K562 (cell line): ENCODE measurements at regions not wholly inside any gene's neighbourhood (a gene's known extent, or its start where the extent isn't known, plus 50 kb on each side); places are given as distances from the start of the nearest gene placed in this dataset.
"Not testable (repeated sequence)": the region's sequence is repeated elsewhere in the genome, so short reads cannot be mapped to it uniquely, and the experiment has no call there.

Experiments used
- ATAC-seq: fragments of 200-7000 bp; cut with Tn5 transposase; 3 replicates; pipeline ENCODE4 v1.9.1; 2020; ENCODE audit warnings: moderate library complexity
- BruUV-seq: library from RNA; stranded (reverse); fragments of 400-500 nt; replicated peaks from 2 replicates; lab custom pipeline; 2021; lab: Mats Ljungman, UMichigan
- CTCF ChIA-PET: fragments of 300-600 bp; formaldehyde crosslinking; extraction: SDS; loops from one replicate; lab custom pipeline; 2021; ENCODE audit warnings: low intra/inter-chr PET ratio; lab: Yijun Ruan, JAX
- POLR2A ChIA-PET: fragments of 300-600, 350-650 bp; sonication (Branson Sonifier 250); formaldehyde crosslinking; extraction: SDS; loops from one replicate; lab custom pipeline; 2021; ENCODE audit warnings: antibody characterized with exemption, inconsistent platforms; lab: Yijun Ruan, JAX
- DNase-seq, 4 experiments: peaks; one replicate each; pipeline versions ENCODE4 v3.0.0 to v3.0.0-alpha.2; 2011 to 2018; ENCODE audit warnings: low spot score in 3 of 4, mixed read lengths in 3 of 4; ENCODE audit errors: extremely low read depth in 1 of 4
- FAIRE-seq: peaks from 2 replicates; lab custom pipeline; 2011; peaks lifted over from hg19 to GRCh38; lab: Jason Lieb, UNC
- H2AFZ ChIP-seq: 2 replicates; pipeline ENCODE4 v1.6.0; 2011; ENCODE audit warnings: low read depth, low read length, control low read depth, inconsistent platforms
- H3K27ac ChIP-seq: fragments of 200-600 bp; 3 replicates; pipeline ENCODE4 v1.8.0; 2011; ENCODE audit warnings: low read depth, mild to moderate bottlenecking, control low read depth, inconsistent platforms, low read length, moderate library complexity, mixed read lengths; ENCODE audit errors: extremely low read depth
- H3K27me3 ChIP-seq, 2 experiments: fragments of 300-600 bp in 1 of 2; 2 replicates in 1 of 2; 3 replicates in 1 of 2; pipeline versions ENCODE4 v1.6.0 to v1.8.0; 2011; ENCODE audit warnings: inconsistent platforms in 2 of 2, low read length in 2 of 2, mild to moderate bottlenecking in 1 of 2, mixed read lengths in 1 of 2, moderate library complexity in 1 of 2; ENCODE audit not compliant: control insufficient read depth in 2 of 2, insufficient read depth in 2 of 2
- H3K36me3 ChIP-seq: fragments of 300-600 bp; 3 replicates; pipeline ENCODE4 v1.8.0; 2011; ENCODE audit warnings: mild to moderate bottlenecking, low read length, inconsistent platforms; ENCODE audit not compliant: control insufficient read depth, insufficient read depth
- H3K4me1 ChIP-seq, 2 experiments: fragments of 200-600 bp in 1 of 2; replicated peaks in 1 of 2; 2 replicates in 1 of 2; 3 replicates in 1 of 2; pipeline versions ENCODE4 v1.5.1 to v1.8.0; 2011; ENCODE audit warnings: inconsistent platforms in 2 of 2, low read length in 2 of 2, mild to moderate bottlenecking in 1 of 2, mixed read lengths in 1 of 2, moderate library complexity in 1 of 2; ENCODE audit not compliant: control insufficient read depth in 2 of 2, insufficient read depth in 2 of 2
- H3K4me2 ChIP-seq: 2 replicates; pipeline ENCODE4 v1.6.1; 2011; ENCODE audit warnings: low read length, control low read depth, inconsistent platforms, mixed read lengths; ENCODE audit not compliant: insufficient read depth
- H3K4me3 ChIP-seq: fragments of 200-600 bp; sonication (generic), shearing (Covaris generic); 2 replicates; pipeline ENCODE4 v1.5.1; 2016; ENCODE audit warnings: control low read depth, inconsistent platforms
- H3K79me2 ChIP-seq: fragments of 200-600 bp; 3 replicates; pipeline ENCODE4 v1.8.0; 2011; ENCODE audit warnings: low read length, inconsistent platforms; ENCODE audit not compliant: control insufficient read depth, insufficient read depth
- H3K9ac ChIP-seq, 2 experiments: 2 replicates each; pipeline versions ENCODE4 v1.6.0 to v1.6.1; 2011; ENCODE audit warnings: low read depth in 2 of 2, low read length in 2 of 2, control low read depth in 1 of 2, inconsistent platforms in 1 of 2, mild to moderate bottlenecking in 1 of 2, mixed read lengths in 1 of 2; ENCODE audit not compliant: insufficient read depth in 1 of 2
- H3K9me1 ChIP-seq: one replicate; pipeline ENCODE4 v1.6.0; 2011; ENCODE audit warnings: inconsistent platforms, mild to moderate bottlenecking, low read length, moderate library complexity; ENCODE audit not compliant: control insufficient read depth, insufficient read depth
- H3K9me3 ChIP-seq: replicated peaks from 2 replicates; pipeline ENCODE4 v1.5.1; 2011; ENCODE audit warnings: low read depth, low read length, inconsistent platforms; ENCODE audit not compliant: control insufficient read depth, insufficient read depth
- H4K20me1 ChIP-seq: replicated peaks from 2 replicates; pipeline ENCODE4 v1.6.1; 2011; ENCODE audit warnings: low read length, inconsistent platforms, mixed read lengths; ENCODE audit not compliant: control insufficient read depth, insufficient read depth
- ZNF707 ChIP-seq: fragments of 250-450 bp; sonication (Bioruptor Pico); conservative IDR thresholded peaks from 2 replicates; pipeline ENCODE4 v1.8.0; 2022; ENCODE audit warnings: inconsistent platforms, mild to moderate bottlenecking, moderate library complexity
- WGBS: fragments of 100-300 bp; shearing (Covaris generic); methylation state at CpG from one replicate; pipeline ENCODE4 v1.1.6; 2016; ENCODE audit warnings: low coverage, mixed read lengths; ENCODE audit not compliant: insufficient coverage; ENCODE audit errors: missing lambda C conversion rate; 5-methylcytosine and 5-hydroxymethylcytosine counted together
- in situ Hi-C: fragments of 300-500 bp; cut with MboI; formaldehyde crosslinking; loops from 4 replicates; pipeline ENCODE4 v1.15.0; 2018; ENCODE audit warnings: inconsistent platforms, mixed read lengths
- intact Hi-C: fragments of 100-400 bp; cut with micrococcal nuclease; formaldehyde crosslinking; loops from 2 replicates; pipeline ENCODE4 v1.14.2; 2022

DNA sequence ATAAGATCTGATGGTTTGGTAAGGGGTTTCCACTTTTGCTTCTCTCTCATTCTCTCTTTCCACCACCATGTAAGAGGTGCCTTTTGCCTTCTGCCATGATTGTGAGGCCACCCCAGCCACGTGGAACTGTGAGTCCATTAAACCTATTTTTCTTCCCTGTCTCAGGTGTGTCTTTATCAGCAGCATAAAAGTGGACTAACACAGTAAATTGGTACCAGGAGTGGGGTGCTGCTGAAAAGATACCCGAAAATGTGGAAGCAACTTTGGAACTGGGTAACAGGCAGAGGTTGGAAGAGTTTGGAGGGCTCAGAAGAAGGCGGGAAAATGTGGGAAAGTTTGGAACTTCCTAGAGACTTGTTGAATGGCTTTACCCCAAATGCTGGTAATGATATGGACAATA is 226.4 kb upstream of the MSX2 start:
- H3K36me3 ChIP-seq, intact Hi-C loops, ATAC-seq, H3K9me1 ChIP-seq, H3K79me2 ChIP-seq, H3K4me3 ChIP-seq, H4K20me1 ChIP-seq, DNase-seq, H3K27me3 ChIP-seq, FAIRE-seq, H3K4me2 ChIP-seq, H3K27ac ChIP-seq, H3K9me3 ChIP-seq, BruUV-seq, H3K9ac ChIP-seq, H3K4me1 ChIP-seq, CTCF ChIA-PET, POLR2A ChIA-PET, in situ Hi-C loops, H2AFZ ChIP-seq: not testable (repeated sequence)
- TF ChIP-seq ZNF707 (CRISPR knock-in tag) = peak; percentile 93
- 0% methylated on average over 3 of the region's 3 CpGs for WGBS

DNA sequence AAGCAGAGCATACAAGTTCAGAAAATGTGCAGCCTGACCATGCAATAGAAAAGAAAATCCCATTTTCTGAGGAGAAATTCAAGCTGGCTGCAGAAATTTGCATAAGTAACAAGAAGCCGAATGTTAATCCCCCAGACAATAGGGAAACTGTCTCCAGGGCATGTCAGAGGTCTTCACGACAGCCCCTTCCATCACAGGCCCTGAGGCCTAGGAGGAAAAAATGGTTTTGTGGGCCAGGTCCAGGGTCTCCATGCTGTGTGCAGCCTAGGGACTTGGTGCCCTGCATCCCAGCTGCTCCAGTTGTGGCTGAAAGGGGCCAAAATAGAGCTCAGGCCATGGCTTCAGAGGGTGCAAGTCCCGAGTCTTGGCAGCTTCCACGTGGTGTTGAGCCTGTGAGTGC is 225.8 kb upstream of the MSX2 start:
- DNase-seq, H3K9me3 ChIP-seq, H3K9me1 ChIP-seq, POLR2A ChIA-PET, H3K27me3 ChIP-seq, H3K27ac ChIP-seq, H3K4me3 ChIP-seq, H3K9ac ChIP-seq, H4K20me1 ChIP-seq, intact Hi-C loops, H2AFZ ChIP-seq, FAIRE-seq, H3K36me3 ChIP-seq, ATAC-seq, in situ Hi-C loops, BruUV-seq, H3K79me2 ChIP-seq, H3K4me1 ChIP-seq, H3K4me2 ChIP-seq, CTCF ChIA-PET: not testable (repeated sequence)
- WGBS = 0% methylated on average over 4 of the region's 4 CpGs
